AG04449 (cell line): ENCODE measurements at regions not wholly inside any gene's neighbourhood (a gene's known extent, or its start where the extent isn't known, plus 50 kb on each side); places are given as distances from the start of the nearest gene placed in this dataset.
A peak's percentile ranks its signal among the peaks of the same experiment; 100 is the strongest.

Source experiments
- CTCF ChIA-PET: fragments of 350-600 bp; formaldehyde crosslinking; extraction: SDS; loops from one replicate; lab custom pipeline; 2021; ENCODE audit warnings: antibody characterized with exemption; lab: Yijun Ruan, JAX
- POLR2A ChIA-PET: fragments of 400-600, 350-600 bp; formaldehyde crosslinking; extraction: SDS; loops from one replicate; lab custom pipeline; 2020; ENCODE audit warnings: antibody characterized with exemption, inconsistent platforms; lab: Yijun Ruan, JAX
- DNase-seq: peaks from one replicate; pipeline ENCODE4 v3.0.0-alpha.2; 2010; ENCODE audit warnings: low read depth, low spot score
- H3K4me3 ChIP-seq: 2 replicates; pipeline ENCODE4 v1.5.1; 2011; ENCODE audit warnings: low read depth, mild to moderate bottlenecking, control low read depth, low read length
- TF ChIP-seq, protein P1 (sequence below): IDR thresholded peaks from one replicate; pipeline ENCODE4 v1.5.1; 2011; ENCODE audit warnings: mild to moderate bottlenecking, moderate library complexity, low read length, control low read depth, inconsistent platforms; ENCODE audit not compliant: insufficient read depth; ENCODE audit errors: missing control alignments

DNA sequence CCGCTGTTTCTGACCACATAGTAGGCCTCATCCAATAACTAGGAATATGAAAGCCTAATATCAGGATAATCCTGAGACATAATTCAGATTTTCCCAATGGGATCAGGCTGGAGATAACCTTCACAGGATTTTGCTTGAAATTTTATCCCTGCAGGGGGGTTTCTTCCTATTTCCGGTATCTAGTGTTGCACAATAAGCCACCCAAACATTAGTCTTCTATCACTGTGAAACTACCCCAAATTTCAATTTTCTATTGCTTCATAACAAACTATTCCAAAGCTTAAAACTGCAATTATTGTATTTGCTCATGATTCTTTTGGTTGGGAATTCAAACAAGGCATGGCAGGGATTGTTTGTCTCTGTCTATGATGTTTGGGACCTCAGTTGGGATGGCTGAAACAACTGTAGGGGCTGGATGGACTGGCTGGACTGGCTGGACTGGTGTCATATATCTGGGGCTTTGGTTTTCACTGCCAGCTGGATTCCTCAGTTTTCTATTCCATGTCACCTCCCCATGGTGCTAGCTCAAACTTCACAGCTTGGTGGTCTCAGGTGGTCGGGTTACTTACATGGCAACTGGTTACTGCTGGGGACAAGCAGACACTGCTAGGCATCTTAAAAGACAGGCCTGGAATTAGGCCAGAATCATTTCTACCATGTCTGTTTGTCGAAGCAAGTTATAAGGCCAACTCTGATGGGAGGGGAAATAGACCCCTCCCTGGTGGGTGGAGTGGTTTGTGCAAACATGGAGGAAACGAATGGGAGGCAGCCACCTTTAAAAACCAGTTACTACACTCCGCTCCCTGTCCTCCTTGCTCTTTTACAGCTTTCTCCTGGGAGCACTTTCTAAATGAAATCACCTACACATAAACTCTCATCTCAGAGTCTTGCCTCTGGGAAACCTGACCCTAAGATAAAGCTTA, 88.2 kb upstream of the STT3B start:
- CTCF ChIA-PET, result no interaction called here
- TF ChIP-seq, protein P1, sequence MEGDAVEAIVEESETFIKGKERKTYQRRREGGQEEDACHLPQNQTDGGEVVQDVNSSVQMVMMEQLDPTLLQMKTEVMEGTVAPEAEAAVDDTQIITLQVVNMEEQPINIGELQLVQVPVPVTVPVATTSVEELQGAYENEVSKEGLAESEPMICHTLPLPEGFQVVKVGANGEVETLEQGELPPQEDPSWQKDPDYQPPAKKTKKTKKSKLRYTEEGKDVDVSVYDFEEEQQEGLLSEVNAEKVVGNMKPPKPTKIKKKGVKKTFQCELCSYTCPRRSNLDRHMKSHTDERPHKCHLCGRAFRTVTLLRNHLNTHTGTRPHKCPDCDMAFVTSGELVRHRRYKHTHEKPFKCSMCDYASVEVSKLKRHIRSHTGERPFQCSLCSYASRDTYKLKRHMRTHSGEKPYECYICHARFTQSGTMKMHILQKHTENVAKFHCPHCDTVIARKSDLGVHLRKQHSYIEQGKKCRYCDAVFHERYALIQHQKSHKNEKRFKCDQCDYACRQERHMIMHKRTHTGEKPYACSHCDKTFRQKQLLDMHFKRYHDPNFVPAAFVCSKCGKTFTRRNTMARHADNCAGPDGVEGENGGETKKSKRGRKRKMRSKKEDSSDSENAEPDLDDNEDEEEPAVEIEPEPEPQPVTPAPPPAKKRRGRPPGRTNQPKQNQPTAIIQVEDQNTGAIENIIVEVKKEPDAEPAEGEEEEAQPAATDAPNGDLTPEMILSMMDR, result no peak
- no peak overlapping the region for H3K4me3 ChIP-seq
- POLR2A ChIA-PET, result no interaction called here
- no peak for DNase-seq

DNA sequence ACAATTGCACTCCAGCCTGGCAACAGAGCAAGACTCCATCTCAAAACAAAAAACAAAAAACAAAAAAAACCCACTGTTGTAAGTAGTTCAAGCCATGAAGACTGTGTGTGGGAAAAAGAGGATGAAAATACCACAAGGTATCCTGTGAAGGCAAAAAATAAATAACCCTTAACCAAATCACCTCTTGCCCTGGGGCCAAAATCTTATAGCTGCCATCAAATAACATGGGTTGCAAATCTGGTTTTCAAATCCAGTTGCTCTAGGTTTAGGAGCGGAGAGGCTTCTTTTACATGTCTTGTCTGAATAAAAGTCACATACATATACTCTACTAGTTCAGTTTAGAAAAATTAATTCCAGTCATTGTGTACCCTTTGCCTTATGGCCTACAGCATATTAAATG, 87.0 kb upstream of the STT3B start:
- H3K4me3 ChIP-seq, result no peak overlapping the region
- ChIA-PET CTCF (no interaction called here), POLR2A (no interaction called here)
- no peak for DNase-seq
- TF ChIP-seq, protein P1, result no peak

DNA sequence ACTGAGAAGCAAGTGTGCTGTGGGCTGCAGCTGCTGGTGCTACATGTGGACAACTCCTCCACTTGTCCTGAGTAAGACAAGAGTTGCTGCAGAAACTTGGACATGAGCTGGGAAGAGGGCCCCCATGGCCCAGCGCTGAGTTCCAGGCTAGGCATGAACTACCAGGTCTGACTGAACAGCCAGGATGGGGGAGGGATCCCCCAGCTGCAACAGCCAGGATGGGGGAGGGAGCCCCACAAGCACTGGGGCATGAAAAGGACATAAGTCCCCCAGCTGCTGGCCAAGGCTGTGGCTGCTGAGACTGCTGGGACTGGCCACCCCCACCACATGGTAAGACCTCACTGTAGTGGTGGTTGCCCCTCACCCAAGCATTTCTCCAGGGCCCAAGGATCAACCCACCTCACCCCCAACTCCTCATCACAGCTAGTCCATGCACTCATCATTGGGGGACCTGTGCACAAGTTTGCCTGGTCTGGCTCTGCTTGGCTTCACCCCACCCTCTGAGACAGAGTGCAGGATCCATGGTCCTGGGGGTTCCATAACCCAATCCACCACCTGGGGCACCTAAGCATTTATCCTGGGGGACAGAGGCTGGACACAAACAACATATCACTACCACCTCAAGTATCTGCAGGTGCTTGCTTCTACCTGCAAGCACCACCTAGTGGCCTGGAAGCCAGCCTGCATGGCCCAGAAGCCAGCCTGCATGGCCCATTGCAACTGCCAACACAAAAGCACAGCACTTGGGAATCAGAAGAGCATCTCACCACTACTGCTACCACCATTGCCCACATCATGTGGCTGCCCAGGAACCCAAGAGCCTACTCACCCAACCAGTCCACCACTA, 84.5 kb upstream of the STT3B start:
- no peak for DNase-seq
- H3K4me3 ChIP-seq, result no peak overlapping the region
- TF ChIP-seq, protein P1, result peak; percentile 48
- POLR2A ChIA-PET, result no interaction called here
- CTCF ChIA-PET, result interaction anchor here (1.2 kb wide), 1 partner anchor 10 kb away, joined by 3 read pairs; no protein-coding TSS in a partner anchor

DNA sequence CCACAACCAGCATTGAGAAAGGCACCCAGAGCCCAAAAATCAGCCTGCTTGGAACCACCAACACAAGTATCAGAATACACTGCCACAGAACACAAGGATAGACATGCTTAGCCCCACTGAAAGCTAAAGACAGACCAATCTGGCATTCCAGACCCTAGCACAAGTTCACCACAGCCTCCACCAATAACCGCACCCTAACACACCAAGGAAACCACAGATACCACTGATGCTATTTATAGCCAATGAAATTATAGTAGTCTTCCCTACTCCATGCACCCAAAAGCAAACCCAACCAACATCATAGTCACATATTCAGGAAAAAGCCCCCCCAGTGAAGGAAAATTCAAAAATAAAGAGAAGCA, 83.9 kb upstream of the STT3B start:
- CTCF ChIA-PET, result interaction anchor here (0.7 kb wide), 1 partner anchor 33 kb away, joined by 4 read pairs; no protein-coding TSS in a partner anchor
- TF ChIP-seq, protein P1, result no peak
- H3K4me3 ChIP-seq, result no peak overlapping the region
- POLR2A ChIA-PET, result no interaction called here
- no peak for DNase-seq

DNA sequence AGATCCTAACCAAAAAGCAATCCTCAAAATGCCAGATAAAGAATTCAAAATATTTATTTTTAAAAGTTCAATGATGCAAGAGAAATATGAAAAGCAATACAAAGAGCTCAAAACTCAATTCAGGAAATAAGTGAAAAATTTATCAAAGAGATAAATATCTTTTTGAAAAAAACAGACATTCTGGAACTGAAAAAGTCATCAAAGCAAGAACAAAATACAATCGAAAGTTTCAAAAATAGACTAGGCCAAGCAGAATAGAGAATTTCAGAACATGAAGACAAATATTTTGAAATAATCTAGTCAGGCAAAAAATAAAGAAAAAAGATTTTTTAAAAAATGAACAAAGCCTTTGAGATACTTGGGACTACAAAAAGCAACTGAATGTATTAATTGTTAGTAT, 83.4 kb upstream of the STT3B start:
- no peak overlapping the region for H3K4me3 ChIP-seq
- TF ChIP-seq, protein P1, result no peak
- ChIA-PET CTCF (interaction anchor here (0.7 kb wide), 1 partner anchor 33 kb away, joined by 4 read pairs; no protein-coding TSS in a partner anchor), POLR2A (no interaction called here)
- DNase-seq, result no peak

DNA sequence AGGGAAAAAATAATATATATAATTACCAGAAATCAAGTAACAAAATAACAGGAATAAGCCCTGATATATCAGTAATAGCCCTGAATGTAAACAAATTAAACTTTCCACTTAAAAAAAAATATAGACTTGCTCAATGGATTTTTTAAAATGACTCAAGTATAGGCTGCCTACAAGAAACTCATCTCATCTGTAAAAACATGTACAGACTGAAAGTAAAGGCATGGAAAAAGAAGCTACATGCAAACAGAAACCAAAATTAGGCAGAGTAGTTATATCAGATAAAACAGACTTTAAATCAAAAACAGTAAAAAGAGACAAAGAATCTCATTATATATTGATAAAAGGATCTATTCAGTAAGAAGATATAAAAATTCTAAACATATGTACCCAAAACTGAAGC, 82.4 kb upstream of the STT3B start:
- TF ChIP-seq, protein P1, result no peak
- ChIA-PET CTCF (no interaction called here), POLR2A (no interaction called here)
- DNase-seq, result no peak
- H3K4me3 ChIP-seq, result no peak overlapping the region
